ENCODE measurements at regions not wholly inside any gene's neighbourhood (a gene's known extent, or its start where the extent isn't known, plus 50 kb on each side); places are given as distances from the start of the nearest gene placed in this dataset.
A peak's percentile ranks its signal among the peaks of the same experiment; 100 is the strongest.

DNA sequence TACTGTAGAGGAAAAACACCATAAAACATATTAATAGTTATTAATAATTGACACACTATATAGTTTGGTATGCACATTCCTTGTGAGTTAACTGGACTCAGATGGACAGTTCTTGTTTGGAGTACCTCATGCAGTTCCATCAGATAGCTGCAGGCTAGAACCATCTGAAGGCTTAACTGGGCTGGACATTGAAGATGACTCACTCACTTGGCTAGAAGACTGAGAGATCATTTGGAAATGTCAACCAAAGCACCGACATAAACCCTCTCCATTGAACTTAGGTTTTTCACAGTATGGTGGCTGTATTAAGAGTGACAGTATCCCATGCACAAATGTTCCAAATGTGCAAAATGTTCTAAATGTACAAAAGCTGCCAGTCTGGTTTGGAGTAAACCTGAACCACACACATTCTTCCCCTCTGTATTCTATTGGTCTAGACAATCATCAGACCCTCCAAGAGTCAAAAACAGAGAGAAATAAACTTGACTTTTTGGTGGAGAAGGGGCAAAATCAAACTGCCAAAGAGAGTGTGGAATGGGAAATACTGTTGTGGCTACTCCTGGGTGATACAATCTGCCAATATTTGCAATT, 708.4 kb downstream of the KCNT2 start:
- no peak overlapping the region for H2AK5ac ChIP-seq (ENCODE audit: low read length)
- H3K4ac ChIP-seq (ENCODE audit: low read depth, low read length) = no peak overlapping the region
- H4K12ac ChIP-seq (ENCODE audit: low read depth, low read length) = no peak overlapping the region
- no peak overlapping the region for H4K91ac ChIP-seq (ENCODE audit: low read depth, low read length)
- no peak overlapping the region for H3K14ac ChIP-seq (ENCODE audit: low read length)
- no peak overlapping the region for H3K18ac ChIP-seq (ENCODE audit: low read length)
- H3K4me1 ChIP-seq (ENCODE audit: control insufficient read depth in 1 of 2, insufficient read depth in 2 of 2, low read length in 2 of 2) = no peaks in the 10 kb centered on the region
- H3K36me3 ChIP-seq (ENCODE audit: control insufficient read depth in 1 of 2, insufficient read depth in 2 of 2, low read length in 2 of 2) = no peaks in the 10 kb centered on the region
- H3K79me2 ChIP-seq (ENCODE audit: control insufficient read depth, insufficient read depth, low read length, poor library complexity) = no peaks in the 10 kb centered on the region
- H4K8ac ChIP-seq (ENCODE audit: low read depth, low read length) = no peak overlapping the region
- no peak overlapping the region for H2AFZ ChIP-seq (ENCODE audit: insufficient read depth, low read length, poor library complexity)
- no peak overlapping the region for H2BK5ac ChIP-seq (ENCODE audit: low read depth, low read length, poor library complexity)
- no peak overlapping the region for H2BK12ac ChIP-seq (ENCODE audit: low read length)
- H3K27ac ChIP-seq (ENCODE audit: low read depth, low read length) = no peak overlapping the region
- no CpG with 5 or more reads among the region's 1 CpG for WGBS (ENCODE audit: extremely low coverage, insufficient coverage, insufficient read length)
- no peaks in the 10 kb centered on the region for H3K9me3 ChIP-seq (ENCODE audit: insufficient read depth, low read depth, low read length)
- H2BK120ac ChIP-seq (ENCODE audit: insufficient read depth, low read length, poor library complexity) = no peak overlapping the region
- H3K9ac ChIP-seq (ENCODE audit: low read length) = no peak overlapping the region
- peak in 1 of 2 donors; percentile 38 for DNase-seq
- H3K4me3 ChIP-seq (ENCODE audit: low read depth, low read length) = no peak overlapping the region
- H3K23ac ChIP-seq (ENCODE audit: low read length) = no peak overlapping the region
- H3K79me1 ChIP-seq (ENCODE audit: low read length) = no peaks in the 10 kb centered on the region
- H3K27me3 ChIP-seq (ENCODE audit: insufficient read depth, low read length) = no peaks in the 10 kb centered on the region
- H3K4me2 ChIP-seq (ENCODE audit: low read length) = no peak overlapping the region

DNA sequence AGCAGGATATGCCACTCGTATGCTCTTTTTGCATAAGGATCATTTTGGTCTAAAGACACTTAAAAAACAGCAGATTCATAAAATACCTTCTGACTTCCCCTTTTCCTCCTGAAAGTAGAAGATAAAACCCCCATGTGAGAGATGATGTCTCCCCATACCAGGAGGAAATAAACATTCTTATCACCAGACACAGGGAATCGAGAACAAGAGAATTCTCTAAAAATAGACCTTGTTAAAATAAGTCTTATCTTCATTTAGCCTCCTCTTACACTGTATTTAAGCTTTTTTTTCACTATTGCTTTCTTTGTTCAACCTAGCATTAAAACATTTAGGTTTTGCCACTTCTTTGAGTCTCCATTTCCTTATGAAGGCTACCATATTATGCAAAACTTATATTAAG, 709.3 kb downstream of the KCNT2 start:
- no CpG with 5 or more reads among the region's 2 CpGs for WGBS (ENCODE audit: extremely low coverage, insufficient coverage, insufficient read length)
- H3K14ac ChIP-seq (ENCODE audit: low read length) = no peak overlapping the region
- H2BK12ac ChIP-seq (ENCODE audit: low read length) = no peak overlapping the region
- no peaks in the 10 kb centered on the region for H3K9me3 ChIP-seq (ENCODE audit: insufficient read depth, low read depth, low read length)
- H3K27ac ChIP-seq (ENCODE audit: low read depth, low read length) = no peak overlapping the region
- H3K36me3 ChIP-seq (ENCODE audit: control insufficient read depth in 1 of 2, insufficient read depth in 2 of 2, low read length in 2 of 2) = no peaks in the 10 kb centered on the region
- no peak overlapping the region for H3K4me3 ChIP-seq (ENCODE audit: low read depth, low read length)
- no peak overlapping the region for H4K91ac ChIP-seq (ENCODE audit: low read depth, low read length)
- H3K79me2 ChIP-seq (ENCODE audit: control insufficient read depth, insufficient read depth, low read length, poor library complexity) = no peaks in the 10 kb centered on the region
- no peaks in the 10 kb centered on the region for H3K27me3 ChIP-seq (ENCODE audit: insufficient read depth, low read length)
- H2AFZ ChIP-seq (ENCODE audit: insufficient read depth, low read length, poor library complexity) = no peak overlapping the region
- no peak overlapping the region for H3K18ac ChIP-seq (ENCODE audit: low read length)
- H4K12ac ChIP-seq (ENCODE audit: low read depth, low read length) = no peak overlapping the region
- H3K4ac ChIP-seq (ENCODE audit: low read depth, low read length) = no peak overlapping the region
- H3K4me2 ChIP-seq (ENCODE audit: low read length) = no peak overlapping the region
- H2AK5ac ChIP-seq (ENCODE audit: low read length) = no peak overlapping the region
- no peak for DNase-seq
- H3K9ac ChIP-seq (ENCODE audit: low read length) = no peak overlapping the region
- no peak overlapping the region for H4K8ac ChIP-seq (ENCODE audit: low read depth, low read length)
- no peak overlapping the region for H2BK5ac ChIP-seq (ENCODE audit: low read depth, low read length, poor library complexity)
- no peaks in the 10 kb centered on the region for H3K79me1 ChIP-seq (ENCODE audit: low read length)
- H2BK120ac ChIP-seq (ENCODE audit: insufficient read depth, low read length, poor library complexity) = no peak overlapping the region
- H3K4me1 ChIP-seq (ENCODE audit: control insufficient read depth in 1 of 2, insufficient read depth in 2 of 2, low read length in 2 of 2) = no peaks in the 10 kb centered on the region
- H3K23ac ChIP-seq (ENCODE audit: low read length) = no peak overlapping the region

DNA sequence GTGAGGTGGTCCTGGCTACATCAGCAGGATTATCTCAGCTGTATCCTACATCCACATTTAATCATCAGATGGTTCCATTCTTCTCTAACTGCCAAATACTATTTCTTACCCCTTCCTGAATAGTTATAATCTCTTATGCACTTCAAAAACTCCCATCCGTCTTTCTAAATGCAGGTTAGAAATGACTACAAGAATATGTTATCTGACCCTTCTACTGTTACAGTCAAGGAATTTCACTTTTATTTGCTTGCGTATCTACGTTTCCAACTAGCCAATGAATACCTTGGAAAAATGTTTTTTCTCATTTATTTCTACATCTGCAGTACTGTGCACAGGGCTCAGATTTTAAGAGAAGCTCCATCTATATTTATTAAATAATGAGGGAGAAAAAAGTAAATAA, 709.9 kb downstream of the KCNT2 start:
- no CpG with 5 or more reads among the region's 3 CpGs for WGBS (ENCODE audit: extremely low coverage, insufficient coverage, insufficient read length)
- no peak overlapping the region for H2BK12ac ChIP-seq (ENCODE audit: low read length)

DNA sequence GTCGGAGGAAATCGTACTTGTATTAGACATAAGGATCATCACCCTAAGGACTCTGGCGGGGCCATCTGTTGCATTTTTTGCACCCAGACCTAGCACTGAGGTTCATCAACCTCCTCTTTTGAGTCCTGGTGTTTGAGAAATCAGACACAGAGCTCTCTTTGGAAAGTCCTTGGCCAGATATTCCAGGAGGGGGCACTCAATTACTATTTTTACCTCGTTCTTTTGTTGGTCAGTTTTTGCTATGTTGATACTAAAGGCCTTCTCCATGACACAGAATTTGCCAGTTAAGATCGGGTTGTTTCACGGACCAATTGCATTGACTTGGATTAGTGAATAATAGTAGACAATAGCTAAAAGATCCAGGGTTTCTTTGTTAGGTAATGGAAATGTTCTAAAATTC, 711.2 kb downstream of the KCNT2 start:
- Histone ChIP-seq H3K23ac (ENCODE audit: low read length) (no peak overlapping the region), H3K4ac (ENCODE audit: low read depth, low read length) (no peak overlapping the region), H2AK5ac (ENCODE audit: low read length) (no peak overlapping the region), H3K14ac (ENCODE audit: low read length) (no peak overlapping the region), H3K79me2 (ENCODE audit: control insufficient read depth, insufficient read depth, low read length, poor library complexity) (no peaks in the 10 kb centered on the region), H3K18ac (ENCODE audit: low read length) (no peak overlapping the region), H2BK120ac (ENCODE audit: insufficient read depth, low read length, poor library complexity) (no peak overlapping the region), H3K9ac (ENCODE audit: low read length) (no peak overlapping the region), H4K8ac (ENCODE audit: low read depth, low read length) (no peak overlapping the region), H3K27me3 (ENCODE audit: insufficient read depth, low read length) (no peaks in the 10 kb centered on the region), H3K27ac (ENCODE audit: low read depth, low read length) (no peak overlapping the region), H3K4me1 (ENCODE audit: control insufficient read depth in 1 of 2, insufficient read depth in 2 of 2, low read length in 2 of 2) (no peaks in the 10 kb centered on the region), H2BK5ac (ENCODE audit: low read depth, low read length, poor library complexity) (no peak overlapping the region), H4K91ac (ENCODE audit: low read depth, low read length) (no peak overlapping the region), H2AFZ (ENCODE audit: insufficient read depth, low read length, poor library complexity) (no peak overlapping the region), H2BK12ac (ENCODE audit: low read length) (no peak overlapping the region), H3K4me3 (ENCODE audit: low read depth, low read length) (no peak overlapping the region), H3K36me3 (ENCODE audit: control insufficient read depth in 1 of 2, insufficient read depth in 2 of 2, low read length in 2 of 2) (no peaks in the 10 kb centered on the region), H3K9me3 (ENCODE audit: insufficient read depth, low read depth, low read length) (no peaks in the 10 kb centered on the region), H3K79me1 (ENCODE audit: low read length) (no peaks in the 10 kb centered on the region), H3K4me2 (ENCODE audit: low read length) (no peak overlapping the region), H4K12ac (ENCODE audit: low read depth, low read length) (no peak overlapping the region)
- DNase-seq = no peak
- no CpG with 5 or more reads among the region's 6 CpGs for WGBS (ENCODE audit: extremely low coverage, insufficient coverage, insufficient read length)

More for the DNA sequence above, 709.9 kb downstream of the KCNT2 start:
- no peak overlapping the region for H4K8ac ChIP-seq (ENCODE audit: low read depth, low read length)
- H3K14ac ChIP-seq (ENCODE audit: low read length) = no peak overlapping the region
- no peak overlapping the region for H4K91ac ChIP-seq (ENCODE audit: low read depth, low read length)
- H2BK120ac ChIP-seq (ENCODE audit: insufficient read depth, low read length, poor library complexity) = no peak overlapping the region
- no peaks in the 10 kb centered on the region for H3K36me3 ChIP-seq (ENCODE audit: control insufficient read depth in 1 of 2, insufficient read depth in 2 of 2, low read length in 2 of 2)
- H2BK5ac ChIP-seq (ENCODE audit: low read depth, low read length, poor library complexity) = no peak overlapping the region
- no peak overlapping the region for H2AK5ac ChIP-seq (ENCODE audit: low read length)
- no peak overlapping the region for H3K23ac ChIP-seq (ENCODE audit: low read length)
- H3K4me1 ChIP-seq (ENCODE audit: control insufficient read depth in 1 of 2, insufficient read depth in 2 of 2, low read length in 2 of 2) = no peaks in the 10 kb centered on the region
- no peak overlapping the region for H3K9ac ChIP-seq (ENCODE audit: low read length)
- H3K4me2 ChIP-seq (ENCODE audit: low read length) = no peak overlapping the region
- H3K27ac ChIP-seq (ENCODE audit: low read depth, low read length) = no peak overlapping the region
- no peak for DNase-seq
- no peaks in the 10 kb centered on the region for H3K9me3 ChIP-seq (ENCODE audit: insufficient read depth, low read depth, low read length)
- H3K4me3 ChIP-seq (ENCODE audit: low read depth, low read length) = no peak overlapping the region
- no peaks in the 10 kb centered on the region for H3K79me1 ChIP-seq (ENCODE audit: low read length)
- no peak overlapping the region for H4K12ac ChIP-seq (ENCODE audit: low read depth, low read length)
- no peak overlapping the region for H3K4ac ChIP-seq (ENCODE audit: low read depth, low read length)
- no peak overlapping the region for H3K18ac ChIP-seq (ENCODE audit: low read length)
- H3K27me3 ChIP-seq (ENCODE audit: insufficient read depth, low read length) = no peaks in the 10 kb centered on the region
- no peak overlapping the region for H2AFZ ChIP-seq (ENCODE audit: insufficient read depth, low read length, poor library complexity)
- H3K79me2 ChIP-seq (ENCODE audit: control insufficient read depth, insufficient read depth, low read length, poor library complexity) = no peaks in the 10 kb centered on the region
